Mesendoderm (in vitro differentiated cells): ENCODE measurements at regions not wholly inside any gene's neighbourhood (a gene's known extent, or its start where the extent isn't known, plus 50 kb on each side); places are given as distances from the start of the nearest gene placed in this dataset.

Experiments used
- DNase-seq: peaks from one replicate; pipeline ENCODE4 v3.0.0; 2013
- H2AK5ac ChIP-seq: 2 replicates; pipeline ENCODE4 v1.6.1; 2013; ENCODE audit warnings: low read length, inconsistent platforms
- H2BK120ac ChIP-seq: 2 replicates; pipeline ENCODE4 v1.6.1; 2013; ENCODE audit warnings: low read depth, mild to moderate bottlenecking, low read length, moderate library complexity, mixed read lengths
- H2BK15ac ChIP-seq: replicated peaks from 2 replicates; pipeline ENCODE4 v1.6.1; 2013; ENCODE audit warnings: low read depth, mild to moderate bottlenecking, moderate library complexity
- H2BK5ac ChIP-seq: 2 replicates; pipeline ENCODE4 v1.6.1; 2013; ENCODE audit warnings: low read length, inconsistent platforms
- H3K18ac ChIP-seq: 2 replicates; pipeline ENCODE4 v1.6.1; 2013; ENCODE audit warnings: mild to moderate bottlenecking, low read length, mixed read lengths
- H3K23ac ChIP-seq: one replicate; pipeline ENCODE4 v1.6.1; 2013; ENCODE audit warnings: low read length
- H3K27ac ChIP-seq: 2 replicates; pipeline ENCODE4 v1.5.1; 2013; ENCODE audit warnings: low read depth, mild to moderate bottlenecking, inconsistent platforms, low read length, moderate library complexity
- H3K27me3 ChIP-seq: 2 replicates; pipeline ENCODE4 v1.6.1; 2013; ENCODE audit warnings: low read length, control low read depth, mild to moderate bottlenecking, inconsistent platforms; ENCODE audit not compliant: insufficient read depth, poor library complexity
- H3K36me3 ChIP-seq: 2 replicates; pipeline ENCODE4 v1.6.1; 2013; ENCODE audit warnings: low read length, inconsistent platforms; ENCODE audit not compliant: control insufficient read depth, insufficient read depth
- H3K4ac ChIP-seq: one replicate; pipeline ENCODE4 v1.6.1; 2013; ENCODE audit warnings: low read depth, mild to moderate bottlenecking, low read length, moderate library complexity
- H3K4me1 ChIP-seq: 2 replicates; pipeline ENCODE4 v1.6.1; 2013; ENCODE audit warnings: low read depth, low read length, inconsistent platforms; ENCODE audit not compliant: control insufficient read depth
- H3K4me2 ChIP-seq: 2 replicates; pipeline ENCODE4 v1.6.1; 2013; ENCODE audit warnings: low read length
- H3K4me3 ChIP-seq: 2 replicates; pipeline ENCODE4 v1.5.1; 2013; ENCODE audit warnings: mild to moderate bottlenecking, low read length
- H3K56ac ChIP-seq: one replicate; pipeline ENCODE4 v1.6.1; 2013; ENCODE audit warnings: low read length
- H3K79me1 ChIP-seq: 2 replicates; pipeline ENCODE4 v1.6.1; 2013; ENCODE audit warnings: low read length, inconsistent platforms
- H3K79me2 ChIP-seq: 2 replicates; pipeline ENCODE4 v1.6.1; 2013; ENCODE audit warnings: mild to moderate bottlenecking, low read length; ENCODE audit not compliant: control insufficient read depth, insufficient read depth
- H3K9ac ChIP-seq: 2 replicates; pipeline ENCODE4 v1.6.1; 2013; ENCODE audit warnings: low read length, inconsistent platforms
- H4K5ac ChIP-seq: one replicate; pipeline ENCODE4 v1.6.1; 2013; ENCODE audit warnings: low read length
- H4K8ac ChIP-seq: one replicate; pipeline ENCODE4 v1.6.1; 2013; ENCODE audit warnings: low read depth, mild to moderate bottlenecking, control low read depth, low read length, moderate library complexity
- whole genome bisulfite sequencing: extraction: QIAGEN DNeasy Blood & Tissue Kit; methylation state at CpG from one replicate; pipeline ENCODE4 v1.1.7; 2013; ENCODE audit warnings: low lambda C conversion rate, missing lambda C conversion rate; ENCODE audit not compliant: insufficient coverage; ENCODE audit errors: extremely low coverage; 5-methylcytosine and 5-hydroxymethylcytosine counted together

DNA sequence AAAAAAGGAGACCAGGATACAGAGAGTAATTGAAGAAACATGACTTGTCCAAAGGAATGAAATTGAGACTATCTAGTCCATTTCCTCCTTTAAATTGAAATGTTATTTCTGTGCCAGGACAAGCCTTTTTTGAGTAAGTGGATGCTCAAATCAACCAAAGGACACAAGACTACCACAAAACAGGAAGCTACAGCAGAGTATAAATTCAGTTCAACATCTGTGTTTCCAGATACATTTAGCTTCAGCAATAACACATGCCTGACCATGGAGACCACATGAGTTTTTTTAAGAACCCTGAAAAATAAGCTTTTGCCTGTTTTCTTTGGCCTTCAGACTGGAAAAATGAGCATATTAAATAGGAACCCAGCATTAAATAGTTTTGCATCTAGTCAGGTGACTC, 707.5 kb downstream of the ZWINT start:
- Histone ChIP-seq H2BK15ac (no peak overlapping the region), H2AK5ac (no peak overlapping the region), H3K27ac (no peak overlapping the region), H3K4me2 (no peak overlapping the region), H3K4me3 (no peak overlapping the region), H3K9ac (no peak overlapping the region), H3K4ac (no peak overlapping the region), H2BK120ac (no peak overlapping the region), H2BK5ac (no peak overlapping the region), H3K36me3 (no peaks in the 10 kb centered on the region), H3K56ac (no peak overlapping the region), H3K23ac (no peak overlapping the region), H3K27me3 (no peaks in the 10 kb centered on the region), H3K4me1 (no peaks in the 10 kb centered on the region), H3K79me1 (no peaks in the 10 kb centered on the region), H4K5ac (no peak overlapping the region), H3K79me2 (no peaks in the 10 kb centered on the region), H3K18ac (no peak overlapping the region), H4K8ac (no peak overlapping the region)
- DNase-seq = no peak

DNA sequence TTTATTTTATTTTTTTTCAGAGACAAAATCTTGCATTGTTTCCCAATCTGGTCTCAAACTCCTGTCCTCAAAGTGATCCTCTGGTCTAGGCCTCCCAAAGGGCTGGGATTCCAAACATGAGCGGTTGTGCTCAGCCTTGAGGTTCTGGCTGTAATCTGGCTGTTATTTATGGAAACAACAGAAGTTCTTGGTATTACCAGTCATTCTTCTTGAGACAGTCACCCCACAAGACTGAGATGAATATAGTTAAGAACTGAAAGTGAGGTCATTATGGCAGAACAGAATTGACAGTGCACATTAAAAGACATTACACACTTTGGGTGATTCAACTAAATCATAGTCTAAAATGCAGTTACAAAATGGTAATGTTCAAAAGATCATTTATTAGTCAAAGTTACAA, 719.5 kb downstream of the ZWINT start:
- no peak overlapping the region for H3K9ac ChIP-seq
- H4K8ac ChIP-seq = no peak overlapping the region
- no peak overlapping the region for H3K4ac ChIP-seq
- H3K4me1 ChIP-seq = no peaks in the 10 kb centered on the region
- no CpG with 5 or more reads among the region's 1 CpG for WGBS
- no peak overlapping the region for H3K18ac ChIP-seq
- no peak overlapping the region for H4K5ac ChIP-seq
- no peak overlapping the region for H3K56ac ChIP-seq
- H3K79me1 ChIP-seq = no peaks in the 10 kb centered on the region
- H3K4me3 ChIP-seq = no peak overlapping the region
- H2BK120ac ChIP-seq = no peak overlapping the region
- DNase-seq = no peak
- no peaks in the 10 kb centered on the region for H3K36me3 ChIP-seq
- H2BK5ac ChIP-seq = no peak overlapping the region
- H3K23ac ChIP-seq = no peak overlapping the region
- no peak overlapping the region for H2BK15ac ChIP-seq
- no peak overlapping the region for H3K4me2 ChIP-seq
- H2AK5ac ChIP-seq = no peak overlapping the region
- no peaks in the 10 kb centered on the region for H3K79me2 ChIP-seq
- H3K27me3 ChIP-seq = no peaks in the 10 kb centered on the region
- H3K27ac ChIP-seq = no peak overlapping the region

GRCh38 chr10:55631071-55631654, 729.9 kb downstream of the ZWINT start:
- Histone ChIP-seq H3K4me2 (peak overlapping the region; percentile 76), H3K79me1 (no peaks in the 10 kb centered on the region), H3K79me2 (no peaks in the 10 kb centered on the region), H3K18ac (peak overlapping the region; percentile 31), H2AK5ac (no peak overlapping the region), H3K23ac (no peak overlapping the region), H3K4me1 (no peaks in the 10 kb centered on the region), H3K27me3 (peaks cover 8% of the 10 kb centered on the region), H3K4me3 (peak overlapping the region; percentile 12), H4K8ac (no peak overlapping the region), H3K9ac (peak overlapping the region; percentile 57), H3K4ac (no peak overlapping the region), H3K56ac (peak overlapping the region; percentile 76), H2BK15ac (no peak overlapping the region), H4K5ac (no peak overlapping the region), H2BK120ac (no peak overlapping the region), H3K36me3 (no peaks in the 10 kb centered on the region), H3K27ac (no peak overlapping the region), H2BK5ac (no peak overlapping the region)
- DNase-seq = peak; percentile 90
- WGBS = no CpG with 5 or more reads among the region's 49 CpGs

DNA sequence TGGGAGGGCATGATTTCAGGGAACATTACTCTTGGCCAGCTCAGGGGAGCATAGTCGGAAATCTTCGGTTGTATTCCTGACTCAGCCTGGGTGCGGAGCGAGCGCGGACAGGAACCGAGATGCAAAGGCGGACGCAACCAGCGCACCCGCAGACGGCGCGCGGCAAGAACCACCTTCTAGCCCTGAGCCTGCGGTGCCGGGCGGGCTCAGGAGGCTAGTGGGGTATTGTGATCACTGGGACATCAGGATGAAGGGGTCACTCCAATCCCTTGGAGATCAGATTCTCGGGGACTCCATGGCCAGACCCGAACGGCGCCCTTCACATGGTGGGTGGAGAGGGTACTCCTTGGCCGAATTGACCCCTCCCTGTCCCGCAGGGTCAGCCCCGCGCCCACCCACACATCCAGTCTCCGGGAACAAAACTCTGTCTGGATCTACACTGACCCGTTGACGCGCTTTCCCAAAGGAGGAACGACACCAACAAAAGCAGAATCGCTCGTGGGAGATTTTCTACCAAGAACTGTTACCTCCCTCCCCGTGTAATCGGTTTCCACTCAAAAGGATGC, 730.5 kb downstream of the ZWINT start:
- Histone ChIP-seq H3K27ac (no peak overlapping the region), H3K79me1 (no peaks in the 10 kb centered on the region), H2BK5ac (no peak overlapping the region), H3K56ac (peak overlapping the region; percentile 76), H3K79me2 (no peaks in the 10 kb centered on the region), H3K9ac (peak overlapping the region; percentile 57), H2BK120ac (no peak overlapping the region), H3K4me1 (peaks cover 2% of the 10 kb centered on the region), H2AK5ac (no peak overlapping the region), H2BK15ac (no peak overlapping the region), H3K4ac (no peak overlapping the region), H3K4me3 (peak overlapping the region; percentile 12), H3K4me2 (peak overlapping the region; percentile 45), H3K18ac (peak overlapping the region; percentile 31), H3K23ac (no peak overlapping the region), H3K27me3 (peaks cover 8% of the 10 kb centered on the region), H3K36me3 (no peaks in the 10 kb centered on the region), H4K5ac (no peak overlapping the region), H4K8ac (no peak overlapping the region)
- whole genome bisulfite sequencing = no CpG with 5 or more reads among the region's 35 CpGs
- peak; percentile 53 for DNase-seq

DNA sequence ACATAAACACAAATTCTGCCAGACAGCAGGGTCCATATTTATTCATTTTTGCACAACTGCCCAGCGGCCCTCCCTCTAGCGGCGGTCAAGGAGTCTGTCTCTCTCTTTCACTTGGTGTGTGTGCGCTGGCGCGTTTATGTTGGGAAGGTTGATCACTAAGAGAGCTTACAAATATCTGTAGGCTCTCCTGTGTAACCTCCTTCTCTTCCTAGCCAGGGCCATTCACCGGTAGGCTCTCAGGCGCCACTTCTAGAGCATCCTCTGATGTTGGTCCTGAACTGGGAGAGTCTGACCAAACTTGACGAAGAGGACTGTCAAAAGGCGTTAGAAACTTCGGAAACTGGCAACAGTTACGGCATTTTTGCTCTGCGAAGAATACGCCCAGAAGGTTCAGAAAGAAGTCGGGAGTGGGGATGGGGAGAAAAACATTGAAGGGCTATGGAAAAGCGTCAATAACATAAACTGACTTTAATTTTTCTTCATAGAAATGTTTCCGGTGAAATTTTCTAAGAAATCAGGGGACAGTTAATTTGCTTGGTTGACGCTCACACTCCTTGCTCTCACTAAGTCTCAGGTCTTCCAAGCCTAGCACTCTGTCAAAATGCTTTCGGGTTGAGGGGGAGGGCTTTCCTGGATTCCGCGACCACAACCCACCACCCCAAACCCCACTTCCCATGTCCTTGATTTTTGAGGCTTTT, 731.1 kb downstream of the ZWINT start:
- H3K79me2 ChIP-seq = no peaks in the 10 kb centered on the region
- H3K4ac ChIP-seq = no peak overlapping the region
- DNase-seq = peak; percentile 77
- H2BK5ac ChIP-seq = no peak overlapping the region
- H2AK5ac ChIP-seq = no peak overlapping the region
- no peaks in the 10 kb centered on the region for H3K79me1 ChIP-seq
- H3K56ac ChIP-seq = peak overlapping the region; percentile 72
- H3K4me3 ChIP-seq = no peak overlapping the region
- H4K5ac ChIP-seq = no peak overlapping the region
- no peak overlapping the region for H3K18ac ChIP-seq
- H3K36me3 ChIP-seq = no peaks in the 10 kb centered on the region
- no peak overlapping the region for H3K27ac ChIP-seq
- peaks cover 8% of the 10 kb centered on the region for H3K27me3 ChIP-seq
- no peak overlapping the region for H4K8ac ChIP-seq
- no CpG with 5 or more reads among the region's 21 CpGs for WGBS
- no peak overlapping the region for H2BK120ac ChIP-seq
- no peak overlapping the region for H3K23ac ChIP-seq
- H3K4me2 ChIP-seq = peak overlapping the region; percentile 45
- H3K4me1 ChIP-seq = peaks cover 2% of the 10 kb centered on the region
- peak overlapping the region; percentile 57 for H3K9ac ChIP-seq
- no peak overlapping the region for H2BK15ac ChIP-seq
